ENCODE measurements at regions not wholly inside any gene's neighbourhood (a gene's known extent, or its start where the extent isn't known, plus 50 kb on each side); places are given as distances from the start of the nearest gene placed in this dataset.

- no peak for DNase-seq (ENCODE audit: low read depth in 3 of 3, low spot score in 1 of 3)
These were observed 183.4 kb downstream of the ENGASE start for GRCh38 chr17:79258041-79258440.

- no peak for DNase-seq (ENCODE audit: low read depth in 3 of 3, low spot score in 1 of 3)
These were observed 181.4 kb downstream of the ENGASE start for GRCh38 chr17:79255926-79256585.

- no peak for DNase-seq (ENCODE audit: low read depth in 3 of 3, low spot score in 1 of 3)
These were observed 180.8 kb downstream of the ENGASE start for GRCh38 chr17:79255456-79255855.

- DNase-seq (ENCODE audit: low read depth in 3 of 3, low spot score in 1 of 3) = no peak
These were observed 180.4 kb downstream of the ENGASE start for GRCh38 chr17:79255046-79255445.

DNA sequence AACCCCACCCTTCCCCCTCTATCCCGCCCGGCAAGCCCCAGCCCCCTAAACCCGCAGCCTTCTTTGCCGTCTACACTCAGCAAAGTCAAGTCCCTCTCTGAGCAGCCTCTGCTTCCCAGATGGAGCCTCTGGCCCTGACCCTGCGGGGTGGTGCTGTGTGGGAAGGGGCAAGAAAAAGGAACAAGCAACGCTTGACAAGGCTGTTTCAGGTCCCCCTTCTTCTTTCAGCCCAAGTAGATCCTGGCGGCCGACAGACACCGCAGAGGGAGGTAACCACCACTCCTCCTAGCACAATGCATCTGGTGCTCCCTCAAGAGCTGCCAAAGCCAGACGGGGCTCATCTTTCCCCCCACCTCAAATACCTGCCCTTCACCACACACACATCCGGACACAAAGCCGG, 178.3 kb downstream of the ENGASE start:
- DNase-seq (ENCODE audit: low read depth in 3 of 3, low spot score in 1 of 3) = no peak

DNA sequence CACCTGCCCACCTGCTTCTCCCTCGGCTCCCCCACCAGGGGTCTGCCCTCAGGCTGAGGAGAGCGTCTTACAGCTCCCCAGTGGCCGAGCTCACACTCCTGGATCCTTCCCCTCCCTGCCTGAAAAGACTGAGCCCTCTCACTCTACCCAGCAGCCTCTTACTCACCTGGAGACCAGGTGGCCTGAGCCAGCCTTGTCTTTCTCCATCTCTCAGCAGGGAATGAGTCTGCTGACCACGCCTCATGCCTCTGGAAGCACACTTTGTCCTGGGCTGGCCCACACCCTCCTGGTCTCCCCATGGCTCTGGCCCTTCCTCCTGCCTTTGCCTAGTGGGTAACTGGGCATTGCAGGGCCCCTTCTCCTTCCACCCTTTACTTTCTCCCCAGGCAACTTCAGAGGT, 177.2 kb downstream of the ENGASE start:
- no peak for DNase-seq (ENCODE audit: low read depth in 3 of 3, low spot score in 1 of 3)

- no peak for DNase-seq (ENCODE audit: low read depth in 3 of 3, low spot score in 1 of 3)
These were observed 175.4 kb downstream of the ENGASE start for GRCh38 chr17:79249929-79250521.

DNA sequence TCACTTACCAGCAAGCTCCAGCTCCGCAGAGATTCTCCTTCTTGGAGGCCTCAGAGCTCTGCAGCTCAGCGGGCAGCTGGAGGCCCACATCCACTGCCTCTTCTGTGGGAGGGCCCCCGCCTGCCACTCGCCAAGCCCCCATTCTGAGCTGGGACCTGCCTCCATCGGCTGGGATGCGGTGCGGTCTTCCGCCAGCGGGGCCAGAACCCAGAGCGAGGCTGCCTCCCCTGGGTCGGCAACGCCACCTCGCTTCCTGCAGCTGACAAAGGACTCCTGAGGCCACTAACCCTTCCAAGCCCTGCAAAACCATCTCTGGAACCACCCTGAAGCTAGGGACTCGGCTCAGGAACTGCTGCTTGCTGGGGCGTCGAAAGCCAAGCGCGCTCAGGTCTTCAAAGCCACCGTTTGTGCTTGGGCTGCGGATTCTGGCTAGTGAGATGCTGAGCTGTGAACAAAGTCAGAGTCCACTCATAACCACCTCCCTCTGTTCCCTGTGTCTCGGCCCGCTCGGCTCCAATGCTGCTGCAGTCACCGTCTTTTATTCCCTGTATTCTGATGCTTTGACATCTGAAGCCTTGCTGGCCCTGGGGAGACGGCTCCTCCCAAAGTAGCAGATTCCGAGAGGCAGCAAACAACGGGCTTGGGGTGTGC, 174.3 kb downstream of the ENGASE start:
- no peak for DNase-seq (ENCODE audit: low read depth in 3 of 3, low spot score in 1 of 3)

GRCh38 chr17:79246225-79247190, 171.9 kb downstream of the ENGASE start:
- DNase-seq (ENCODE audit: low read depth in 3 of 3, low spot score in 1 of 3) = no peak

GRCh38 chr17:79244665-79245064, 170.0 kb downstream of the ENGASE start:
- no peak for DNase-seq (ENCODE audit: low read depth in 3 of 3, low spot score in 1 of 3)

GRCh38 chr17:79243996-79244395, 169.4 kb downstream of the ENGASE start:
- DNase-seq (ENCODE audit: low read depth in 3 of 3, low spot score in 1 of 3) = no peak

- DNase-seq (ENCODE audit: low read depth in 3 of 3, low spot score in 1 of 3) = no peak
These were observed 169.0 kb downstream of the ENGASE start for GRCh38 chr17:79243603-79243990.

- no peak for DNase-seq (ENCODE audit: low read depth in 3 of 3, low spot score in 1 of 3)
These were observed 168.4 kb downstream of the ENGASE start for GRCh38 chr17:79242873-79243602.

DNA sequence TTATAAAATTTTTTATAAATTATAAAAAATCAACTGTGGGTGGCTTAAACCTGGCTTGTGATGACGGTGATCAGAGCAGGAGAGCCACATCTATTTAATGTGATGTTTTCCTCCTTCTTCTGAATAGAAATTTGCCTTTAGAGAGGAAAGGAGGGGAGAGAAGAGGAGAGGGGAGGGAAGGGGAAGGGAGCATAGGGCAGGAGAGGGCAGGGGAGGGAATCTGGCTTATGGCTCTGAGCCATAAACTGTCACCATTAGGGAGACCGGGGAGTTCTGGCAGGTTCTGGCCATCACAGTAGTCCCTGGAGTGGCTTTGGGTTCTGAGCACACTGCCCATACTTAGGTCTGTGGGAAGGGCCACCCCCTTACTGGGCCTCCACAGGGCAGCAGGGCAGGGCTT, 167.8 kb downstream of the ENGASE start:
- DNase-seq (ENCODE audit: low read depth in 3 of 3, low spot score in 1 of 3) = no peak

DNA sequence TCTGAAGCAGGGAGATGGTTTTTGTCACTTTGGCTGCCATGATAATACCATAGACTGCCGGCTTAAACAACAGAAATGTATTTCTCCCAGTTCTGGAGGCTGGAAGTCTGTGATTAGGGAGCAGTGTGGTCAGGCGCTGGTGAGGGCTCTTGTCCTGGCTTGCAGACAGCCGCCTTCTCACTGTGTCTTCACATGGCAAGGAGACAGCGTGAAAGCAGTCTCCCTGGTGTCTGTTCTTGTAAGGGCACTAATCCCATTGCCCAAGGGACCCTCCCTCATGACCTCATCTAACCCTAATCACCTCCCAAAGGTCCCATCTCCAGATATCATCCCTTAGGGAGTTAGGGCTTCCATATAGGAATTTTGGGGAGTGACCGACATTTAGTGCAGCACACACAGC, 167.0 kb downstream of the ENGASE start:
- DNase-seq (ENCODE audit: low read depth in 3 of 3, low spot score in 1 of 3) = no peak

DNA sequence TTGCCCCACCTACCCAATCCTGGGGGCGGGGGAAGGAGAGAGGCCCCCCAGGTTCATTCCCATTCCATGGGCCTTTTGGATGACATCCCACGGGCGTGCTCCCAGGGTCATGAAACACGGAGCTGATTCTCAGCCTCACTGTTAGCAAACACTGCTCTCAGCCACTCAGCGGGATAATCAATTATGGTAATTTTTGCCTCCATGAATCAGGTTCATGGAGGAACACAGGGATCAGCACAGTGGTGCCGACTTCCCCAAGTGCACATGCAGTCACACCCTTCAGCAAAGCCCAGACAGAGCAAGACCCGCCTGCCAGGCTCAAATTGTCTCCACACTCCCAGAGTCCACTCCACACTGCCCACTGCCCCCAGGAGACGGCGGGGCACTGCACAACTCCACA, 164.6 kb downstream of the ENGASE start:
- DNase-seq (ENCODE audit: low read depth in 3 of 3, low spot score in 1 of 3) = no peak

DNA sequence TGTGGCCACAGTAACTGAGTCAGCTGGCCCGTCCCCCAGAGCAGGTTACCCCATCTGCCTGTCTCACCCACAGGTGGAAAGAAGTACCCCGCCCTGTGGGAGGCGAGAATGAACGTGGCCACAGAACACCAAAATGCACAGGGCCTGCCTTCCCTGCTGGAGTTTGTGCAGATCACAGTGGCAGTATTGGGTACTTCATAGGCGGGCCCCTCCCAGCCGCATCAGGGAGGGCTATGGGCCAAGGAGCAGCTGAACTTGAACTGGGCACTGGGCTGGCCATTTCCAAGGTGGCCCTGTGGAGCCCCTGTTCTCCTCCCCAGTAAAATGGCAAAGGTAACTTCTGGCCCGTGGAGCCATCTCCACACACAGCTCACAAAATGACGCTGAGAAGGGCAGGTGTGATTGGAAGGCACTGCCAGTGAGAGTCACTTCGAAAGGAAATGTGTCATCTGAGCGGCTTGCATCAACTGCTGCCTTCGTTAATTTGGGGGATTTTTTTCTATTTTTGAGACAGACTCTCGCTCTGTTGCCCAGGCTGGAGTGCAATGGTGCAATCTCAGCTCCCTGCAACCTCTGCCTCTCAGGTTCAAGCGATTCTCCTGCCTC, 162.9 kb downstream of the ENGASE start:
- no peak for DNase-seq (ENCODE audit: low read depth in 3 of 3, low spot score in 1 of 3)

GRCh38 chr17:79235808-79236207, 161.2 kb downstream of the ENGASE start:
- no peak for DNase-seq (ENCODE audit: low read depth in 3 of 3, low spot score in 1 of 3)

- DNase-seq (ENCODE audit: low read depth in 3 of 3, low spot score in 1 of 3) = no peak
These were observed 159.4 kb downstream of the ENGASE start for GRCh38 chr17:79233916-79234551.

- DNase-seq (ENCODE audit: low read depth in 3 of 3, low spot score in 1 of 3) = no peak
These were observed 158.3 kb downstream of the ENGASE start for GRCh38 chr17:79232957-79233356.
